GM03348 (cell line): ENCODE measurements at regions not wholly inside any gene's neighbourhood (a gene's known extent, or its start where the extent isn't known, plus 50 kb on each side); places are given as distances from the start of the nearest gene placed in this dataset.

Experiments
- DNase-seq: peaks from one replicate; pipeline ENCODE4 v3.0.0; 2012; ENCODE audit warnings: low spot score

GRCh38 chr2:4579977-4580376, 876.6 kb downstream of the DCDC2C start:
- DNase-seq, result no peak

- DNase-seq, result no peak
Observed at GRCh38 chr2:4585057-4585635, 881.8 kb downstream of the DCDC2C start.

- no peak for DNase-seq
Observed at GRCh38 chr2:4588606-4589005, 885.2 kb downstream of the DCDC2C start.

GRCh38 chr2:4591261-4591660, 887.9 kb downstream of the DCDC2C start:
- DNase-seq, result no peak

DNA sequence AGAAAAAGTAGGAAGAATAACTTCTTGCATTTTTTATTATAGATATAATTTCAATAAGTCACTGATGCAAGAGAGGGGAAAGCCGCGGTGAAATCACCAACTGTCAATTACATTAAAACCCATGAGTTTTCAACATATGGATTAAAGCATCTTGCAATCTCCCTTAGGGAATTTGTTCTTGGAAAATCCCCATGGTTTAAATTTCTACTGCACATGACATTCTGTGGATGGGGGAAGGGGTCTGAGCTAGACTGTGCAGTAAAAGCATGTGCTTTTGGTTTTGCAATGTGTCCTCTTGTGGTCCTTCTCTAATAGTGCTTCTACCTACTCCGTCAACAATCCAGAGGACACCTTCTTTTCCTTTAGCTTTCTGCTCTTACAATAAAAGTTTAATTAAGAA, 894.0 kb downstream of the DCDC2C start:
- no peak for DNase-seq

DNA sequence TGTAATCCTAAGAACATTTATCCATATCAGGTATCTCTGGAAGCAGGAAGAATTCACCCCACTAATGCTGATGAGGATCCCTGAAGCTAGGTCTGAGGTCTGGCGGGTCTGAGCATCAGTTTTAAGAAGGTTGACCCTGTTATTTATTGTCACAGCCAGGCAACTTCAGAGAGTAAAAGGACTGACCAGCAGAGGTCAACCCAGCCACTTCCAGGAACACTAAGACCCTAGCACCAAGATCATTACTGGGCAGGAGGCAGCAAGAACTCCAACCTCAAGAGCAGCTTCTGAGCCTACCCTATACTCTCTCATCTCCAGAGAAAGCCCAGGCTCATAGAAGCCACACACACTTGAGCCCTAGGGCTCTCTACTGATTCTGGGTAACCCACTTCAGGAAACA, 901.4 kb downstream of the DCDC2C start:
- DNase-seq, result no peak

DNA sequence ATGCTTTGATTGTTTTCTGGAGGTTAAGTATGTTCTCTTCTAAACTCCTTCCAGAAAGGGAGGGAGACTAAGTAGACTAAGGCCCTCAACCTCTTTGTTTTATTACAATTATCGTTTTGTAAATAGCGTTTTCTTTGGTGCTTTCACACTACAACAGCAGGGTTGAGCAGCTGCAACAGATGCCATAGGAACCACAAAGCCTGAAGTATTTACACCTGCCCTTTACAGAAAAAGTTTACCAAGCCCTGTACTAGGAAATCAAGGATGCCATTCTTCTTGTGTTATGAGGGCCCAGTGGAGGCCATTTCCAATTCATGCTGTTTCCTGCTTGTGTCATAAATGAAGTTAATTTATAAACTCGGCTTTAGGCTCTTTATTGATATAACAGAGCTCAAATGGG, 914.8 kb downstream of the DCDC2C start:
- no peak for DNase-seq

GRCh38 chr2:4618630-4619228, 915.4 kb downstream of the DCDC2C start:
- no peak for DNase-seq

DNA sequence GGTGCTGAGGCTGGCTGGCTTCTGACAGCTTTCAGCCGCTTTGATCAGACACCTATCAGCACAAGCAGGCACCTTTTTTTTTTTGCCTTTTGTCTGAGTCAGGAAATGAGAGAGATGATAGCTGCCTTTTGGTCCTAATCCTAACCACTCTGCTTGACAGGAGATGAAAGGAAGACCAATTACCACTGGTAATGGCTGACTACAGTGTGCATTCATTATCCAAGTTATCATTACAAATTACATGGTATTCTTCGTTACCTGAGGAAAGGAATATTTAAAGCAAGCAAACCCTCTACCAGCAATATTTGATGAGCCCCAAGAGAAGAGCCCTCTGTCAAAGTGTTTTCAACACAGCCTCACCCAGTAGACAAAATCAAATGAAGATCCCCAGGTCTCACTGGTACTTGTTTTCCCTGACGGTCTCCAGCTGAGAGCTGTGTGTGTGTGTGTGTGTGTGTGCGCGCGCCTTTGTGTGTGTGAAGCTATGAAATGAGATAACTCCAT, 925.7 kb downstream of the DCDC2C start:
- DNase-seq, result no peak

DNA sequence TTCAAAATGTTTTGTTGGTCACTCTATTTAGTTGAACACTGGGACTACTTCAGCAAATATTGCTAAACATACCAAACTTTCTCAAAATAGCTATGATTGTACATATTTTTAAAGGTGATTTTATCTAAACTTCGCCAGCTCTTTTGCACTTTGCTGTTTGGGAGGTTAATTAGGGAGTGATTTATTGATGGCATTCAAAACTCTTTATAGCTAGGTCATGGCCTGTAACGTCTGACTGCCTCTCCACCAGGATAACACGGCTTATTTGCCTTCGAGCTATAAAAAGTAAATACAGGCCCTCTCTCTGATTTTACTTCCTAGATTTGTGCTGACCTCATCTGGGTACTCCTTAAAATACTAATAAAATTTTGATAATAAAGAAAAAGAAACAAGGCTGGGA, 931.9 kb downstream of the DCDC2C start:
- no peak for DNase-seq

- no peak for DNase-seq
Observed at GRCh38 chr2:4653991-4654390, 950.6 kb downstream of the DCDC2C start.

GRCh38 chr2:4656326-4656725, 953.0 kb downstream of the DCDC2C start:
- DNase-seq, result no peak

DNA sequence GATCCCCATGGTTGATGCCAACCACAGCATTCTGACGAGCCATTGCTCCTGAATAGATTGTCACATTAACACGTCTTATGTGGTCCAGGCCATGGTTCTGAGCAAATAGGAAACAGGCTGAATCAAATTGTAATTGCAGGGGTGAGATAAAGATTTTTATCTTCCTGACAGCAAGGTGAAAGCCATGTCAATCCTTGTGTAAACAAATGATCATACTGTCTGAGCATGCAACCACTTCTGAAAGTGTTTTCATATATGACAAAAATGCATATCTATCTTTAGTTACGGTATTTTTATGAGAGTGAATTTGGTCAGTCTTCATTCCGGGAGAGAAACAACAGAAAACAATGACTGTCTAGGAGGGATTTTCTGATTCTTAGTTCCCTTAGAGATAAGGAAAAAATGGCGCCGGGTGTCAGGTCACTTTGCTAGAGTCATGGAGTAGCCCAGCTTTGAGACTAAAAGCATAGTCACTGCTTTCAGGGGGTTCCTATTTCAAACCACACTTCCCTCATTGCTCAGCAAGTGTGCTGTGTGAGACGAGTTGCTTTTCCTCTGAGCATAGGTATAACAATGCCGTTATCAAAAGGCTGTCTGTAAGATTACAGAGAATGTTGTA, 958.9 kb downstream of the DCDC2C start:
- no peak for DNase-seq

DNA sequence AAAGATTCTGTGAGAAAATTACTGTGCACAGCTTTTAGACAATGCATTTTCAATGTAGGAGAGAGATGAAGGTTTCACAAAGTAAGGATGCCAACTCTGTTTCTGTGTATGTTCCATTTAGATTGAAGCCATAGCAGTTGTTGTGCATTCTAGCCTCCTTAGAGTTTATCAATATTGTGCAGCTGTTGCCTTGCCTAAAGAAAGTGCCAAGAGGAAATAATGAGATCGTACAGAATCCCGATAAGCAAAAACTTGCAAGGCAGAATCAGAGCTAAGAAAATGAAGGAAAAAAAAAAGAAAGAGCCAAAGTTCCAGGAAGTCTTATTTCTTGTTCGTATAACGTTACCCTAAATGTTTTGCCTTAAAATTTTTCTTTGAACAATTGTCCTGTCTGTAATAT, 965.0 kb downstream of the DCDC2C start:
- no peak for DNase-seq

DNA sequence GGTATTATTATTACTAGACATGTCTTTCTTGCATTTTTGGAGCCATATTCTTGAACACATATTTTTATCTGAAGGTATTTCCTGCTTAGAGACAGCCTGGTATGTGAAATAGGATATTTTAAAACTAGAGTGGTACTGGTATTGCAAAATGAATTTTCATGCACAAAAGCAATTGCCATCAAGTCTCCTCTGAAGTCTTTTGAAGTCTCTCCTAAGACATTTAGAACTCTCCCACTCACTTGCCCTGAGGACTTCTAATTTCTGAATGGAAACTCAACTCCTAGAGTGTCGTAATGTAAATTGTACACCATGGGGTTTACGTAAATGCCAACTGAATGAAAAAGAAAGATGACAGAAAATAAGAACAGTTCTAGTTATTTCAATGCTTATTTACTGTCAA, 967.0 kb downstream of the DCDC2C start:
- no peak for DNase-seq

- no peak for DNase-seq
Observed at GRCh38 chr2:4673025-4673489, 969.7 kb downstream of the DCDC2C start.

DNA sequence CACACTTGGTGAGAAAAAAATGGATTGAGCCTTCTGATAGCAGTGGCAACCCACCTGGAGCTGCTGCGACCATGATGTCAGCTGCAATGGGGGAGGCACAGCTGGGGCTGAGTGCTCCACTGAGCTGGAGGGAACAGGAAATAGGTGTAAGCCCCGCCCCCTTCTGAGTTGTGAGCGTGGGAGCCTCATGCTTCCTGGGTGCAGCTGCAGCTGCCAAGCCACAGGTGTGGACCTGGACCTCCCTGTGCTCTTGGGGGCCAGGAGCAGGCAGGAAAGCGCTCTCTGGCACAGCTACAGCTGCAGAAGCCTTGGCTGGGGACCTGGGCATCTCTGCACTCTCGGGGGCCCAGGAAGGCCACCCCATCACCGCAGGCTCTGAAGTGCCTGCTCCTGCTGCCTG, 970.6 kb downstream of the DCDC2C start:
- no peak for DNase-seq

- DNase-seq, result no peak
Observed at GRCh38 chr2:4675295-4675694, 971.9 kb downstream of the DCDC2C start.

DNA sequence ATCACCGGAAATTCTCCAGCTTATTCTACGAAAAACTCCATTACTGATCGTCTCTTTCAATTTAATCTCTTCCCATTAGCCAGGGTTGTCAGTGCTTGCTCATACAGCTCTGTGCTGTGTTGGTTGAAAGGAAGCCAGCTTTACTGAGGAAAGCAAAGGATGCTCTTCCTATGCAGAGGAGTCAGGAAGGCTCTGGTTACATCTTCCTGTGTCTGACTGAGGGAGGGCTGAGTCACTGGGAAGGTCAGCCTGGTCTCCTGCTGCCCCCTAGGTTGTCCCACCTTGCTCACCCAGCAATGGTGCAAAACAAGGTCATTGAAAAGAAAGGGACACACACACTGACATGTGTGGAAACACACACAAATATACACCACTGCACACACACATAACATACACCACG, 975.6 kb downstream of the DCDC2C start:
- no peak for DNase-seq

DNA sequence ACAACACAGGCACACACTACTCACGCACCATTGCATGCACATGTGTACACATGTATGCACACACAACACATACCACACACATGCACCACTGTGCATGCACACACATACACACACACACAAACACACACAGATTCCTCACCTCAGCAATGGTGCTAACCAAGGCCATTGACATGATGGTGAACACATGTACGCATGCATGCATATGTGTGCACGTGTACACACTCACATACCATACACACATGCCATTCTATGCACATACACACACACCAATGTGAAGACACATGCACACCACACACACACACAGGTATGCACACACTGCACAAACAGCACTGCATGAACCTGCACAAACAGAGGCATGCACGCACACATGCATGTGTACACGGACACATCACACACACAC, 976.0 kb downstream of the DCDC2C start:
- DNase-seq, result no peak

DNA sequence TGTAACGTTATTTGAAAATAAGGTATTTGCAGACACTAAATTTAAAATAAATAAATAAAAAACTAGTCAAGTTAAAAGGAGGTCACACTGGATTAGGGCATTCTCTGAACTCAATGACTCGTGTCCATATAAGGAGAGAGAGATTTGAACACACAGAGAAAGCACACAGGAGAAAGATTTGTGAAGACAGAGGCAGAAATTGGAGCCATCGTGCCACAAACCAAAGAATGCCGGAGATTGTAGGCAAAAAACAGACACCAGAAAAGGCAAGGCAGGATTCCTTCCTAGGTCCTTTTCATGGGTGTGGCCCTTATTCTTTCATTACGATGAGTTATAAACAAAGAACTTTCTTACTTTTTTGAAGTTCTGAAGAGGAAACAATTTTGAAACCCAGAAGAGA, 981.5 kb downstream of the DCDC2C start:
- DNase-seq, result no peak

- DNase-seq, result no peak
Observed at GRCh38 chr2:4690913-4691312, 987.5 kb downstream of the DCDC2C start.

DNA sequence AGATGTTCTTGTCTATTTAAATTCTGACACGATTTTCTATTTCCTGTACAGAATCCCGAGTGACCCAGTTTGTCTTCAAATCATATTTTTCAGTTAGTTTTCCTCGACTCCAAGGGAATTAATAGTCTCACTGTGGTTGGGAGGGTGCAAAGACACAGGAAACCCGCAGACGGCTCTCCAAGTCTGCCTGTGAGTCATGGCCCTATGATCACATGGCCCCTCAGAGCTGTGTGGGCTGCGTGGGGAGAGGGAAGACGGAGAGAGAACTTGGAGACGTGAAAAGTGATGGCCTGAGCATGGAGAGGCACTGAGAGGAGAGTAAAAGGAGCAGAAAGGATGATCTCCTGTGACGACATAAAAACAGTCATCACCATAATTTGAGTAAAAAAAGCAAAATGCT, 989.9 kb downstream of the DCDC2C start:
- DNase-seq, result no peak
